Breast epithelium (tissue), 4 donors: ENCODE measurements at regions not wholly inside any gene's neighbourhood (a gene's known extent, or its start where the extent isn't known, plus 50 kb on each side); places are given as distances from the start of the nearest gene placed in this dataset.

Experiments
- DNase-seq, 2 donors: peaks; one replicate each; pipeline ENCODE4 v3.0.0-alpha.2; 2019; ENCODE audit warnings: low spot score in 2 of 2
- H3K27ac ChIP-seq, 2 donors: fragments of 200-600 bp; sonication (generic) in 1 of 2; one replicate each; pipeline ENCODE4 v1.5.1; 2016 to 2019; ENCODE audit warnings: mild to moderate bottlenecking in 1 of 2
- H3K27me3 ChIP-seq, 2 donors: fragments of 200-600 bp; sonication (generic) in 1 of 2; one replicate each; pipeline versions ENCODE4 v1.5.1 to v1.6.0; 2017 to 2019; ENCODE audit warnings: control low read depth in 1 of 2, mild to moderate bottlenecking in 1 of 2
- H3K36me3 ChIP-seq: fragments of 200-600 bp; one replicate; pipeline ENCODE4 v1.5.1; 2019
- H3K4me1 ChIP-seq, 2 donors: fragments of 200-600 bp; sonication (generic); one replicate each; pipeline ENCODE4 v1.5.1; 2016 to 2019; ENCODE audit warnings: control low read depth in 1 of 2
- H3K4me3 ChIP-seq, 3 donors: fragments of 200-600 bp; sonication (generic); 1 replicate in 2 of 3; 2 replicates in 1 of 3; pipeline ENCODE4 v1.5.1; 2016 to 2019; ENCODE audit warnings: mild to moderate bottlenecking in 3 of 3, moderate library complexity in 2 of 3
- H3K9me3 ChIP-seq, 2 donors: fragments of 200-600 bp; sonication (generic) in 1 of 2; one replicate each; pipeline ENCODE4 v1.5.1; 2016 to 2019; ENCODE audit warnings: control low read depth in 1 of 2
- CTCF ChIP-seq, 3 donors: fragments of 450-650 bp; IDR thresholded peaks; one replicate each; pipeline ENCODE4 v1.5.1; 2016 to 2017; ENCODE audit warnings: antibody characterized with exemption in 3 of 3, mild to moderate bottlenecking in 3 of 3, moderate library complexity in 3 of 3
- POLR2A ChIP-seq: fragments of 450-650 bp; IDR thresholded peaks from one replicate; pipeline ENCODE4 v1.6.1; 2016; ENCODE audit warnings: antibody characterized with exemption, mild to moderate bottlenecking, moderate library complexity
- POLR2AphosphoS5 ChIP-seq, 3 donors: sonication (generic); formaldehyde crosslinking; IDR thresholded peaks; one replicate each; pipeline ENCODE4 v1.6.1; 2017; ENCODE audit warnings: antibody characterized with exemption in 3 of 3
- intact Hi-C: fragments of 100-400 bp; cut with DNase I; formaldehyde crosslinking; loops from one replicate; pipeline ENCODE4 v1.15.1; 2023; ENCODE audit warnings: low total_unique reads

GRCh38 chrX:5145957-5146356, 1082.7 kb downstream of the NLGN4X start:
- no peaks in the 10 kb centered on the region for H3K4me1 ChIP-seq
- H3K4me3 ChIP-seq, result no peak overlapping the region
- no peaks in the 10 kb centered on the region for H3K36me3 ChIP-seq
- H3K9me3 ChIP-seq, result no peaks in the 10 kb centered on the region
- H3K27me3 ChIP-seq, result no peaks in the 10 kb centered on the region
- no peak for DNase-seq
- no peak overlapping the region for H3K27ac ChIP-seq
- intact Hi-C loops, result no loop called here
- TF ChIP-seq CTCF (IDR thresholded peaks at IDR 0.05) (no peak), POLR2AphosphoS5 (IDR thresholded peaks at IDR 0.05) (no peak), POLR2A (no peak)

GRCh38 chrX:5142644-5143043, 1086.0 kb downstream of the NLGN4X start:
- intact Hi-C loops, result no loop called here
- H3K36me3 ChIP-seq, result no peaks in the 10 kb centered on the region
- DNase-seq, result no peak
- H3K4me1 ChIP-seq, result no peaks in the 10 kb centered on the region
- H3K4me3 ChIP-seq, result no peak overlapping the region
- TF ChIP-seq POLR2A, result no peak
- H3K9me3 ChIP-seq, result peaks cover 0 to 3% of the 10 kb centered on the region in 2 donors
- H3K27me3 ChIP-seq, result no peaks in the 10 kb centered on the region
- no peak overlapping the region for H3K27ac ChIP-seq

- Histone ChIP-seq H3K4me1 (no peaks in the 10 kb centered on the region), H3K4me3 (no peak overlapping the region), H3K36me3 (no peaks in the 10 kb centered on the region), H3K27me3 (no peaks in the 10 kb centered on the region), H3K9me3 (no peaks in the 10 kb centered on the region), H3K27ac (no peak overlapping the region)
- no peak for DNase-seq
- TF ChIP-seq POLR2A (no peak), POLR2AphosphoS5 (IDR thresholded peaks at IDR 0.05) (no peak), CTCF (IDR thresholded peaks at IDR 0.05) (no peak)
- intact Hi-C loops, result no loop called here
Observed at GRCh38 chrX:5122181-5122678, 1106.4 kb downstream of the NLGN4X start.

GRCh38 chrX:5117816-5118215, 1110.9 kb downstream of the NLGN4X start:
- TF ChIP-seq CTCF (IDR thresholded peaks at IDR 0.05) (no peak), POLR2AphosphoS5 (IDR thresholded peaks at IDR 0.05) (no peak), POLR2A (no peak)
- intact Hi-C loops, result no loop called here

GRCh38 chrX:5113128-5113527, 1115.5 kb downstream of the NLGN4X start:
- DNase-seq, result no peak
- H3K9me3 ChIP-seq, result no peaks in the 10 kb centered on the region

More at GRCh38 chrX:5117816-5118215, 1110.9 kb downstream of the NLGN4X start:
- Histone ChIP-seq H3K4me3 (no peak overlapping the region), H3K36me3 (no peaks in the 10 kb centered on the region), H3K9me3 (no peaks in the 10 kb centered on the region), H3K27me3 (no peaks in the 10 kb centered on the region), H3K27ac (no peak overlapping the region), H3K4me1 (no peaks in the 10 kb centered on the region)
- DNase-seq, result no peak

More at GRCh38 chrX:5113128-5113527, 1115.5 kb downstream of the NLGN4X start:
- Histone ChIP-seq H3K4me3 (no peak overlapping the region), H3K36me3 (no peaks in the 10 kb centered on the region), H3K27me3 (no peaks in the 10 kb centered on the region), H3K4me1 (no peaks in the 10 kb centered on the region), H3K27ac (no peak overlapping the region)
- TF ChIP-seq POLR2A, result no peak
- no peak for TF ChIP-seq POLR2AphosphoS5 (IDR thresholded peaks at IDR 0.05)
- peak in 2 of 3 donors; percentile 14 to 25 for TF ChIP-seq CTCF (IDR thresholded peaks at IDR 0.05)
- intact Hi-C loops, result no loop called here
